HCT116 (cell line): ENCODE measurements at regions not wholly inside any gene's neighbourhood (a gene's known extent, or its start where the extent isn't known, plus 50 kb on each side); places are given as distances from the start of the nearest gene placed in this dataset.

ENCODE experiments used
- ATAC-seq: fragments of 200-7000 bp; cut with Tn5 transposase; 2 replicates; pipeline ENCODE4 v1.9.1; 2020; ENCODE audit warnings: mild to moderate bottlenecking, moderate library complexity
- BruUV-seq: library from RNA; stranded (reverse); fragments of 400-500 nt; replicated peaks from 2 replicates; lab custom pipeline; 2021; lab: Mats Ljungman, UMichigan
- CTCF ChIA-PET: fragments of 300-600 bp; sonication (Branson Sonifier 250); formaldehyde crosslinking; loops from one replicate; lab custom pipeline; 2021; ENCODE audit warnings: antibody characterized with exemption; lab: Charles Lee
- POLR2A ChIA-PET: fragments of 300-600, 350-600 bp; sonication (Branson Sonifier 250); formaldehyde crosslinking; loops from one replicate; lab custom pipeline; 2021; ENCODE audit warnings: antibody characterized with exemption; lab: Charles Lee
- RAD21 ChIA-PET, 2 experiments: fragments of 300-600 bp; sonication (Branson Sonifier 250); formaldehyde crosslinking; loops; one replicate each; lab custom pipeline; 2023; ENCODE audit warnings: low total read pairs in 2 of 2; ENCODE audit not compliant: uncharacterized antibody in 2 of 2, unreplicated experiment in 2 of 2, low non-redundant PET in 1 of 2; lab: Charles Lee
- DNase-seq: peaks from one replicate; pipeline ENCODE4 v3.0.0-alpha.2; 2010; ENCODE audit warnings: low read depth, low spot score
- H2AFZ ChIP-seq: fragments of 200-600 bp; shearing (Covaris generic), sonication (generic); 2 replicates; pipeline ENCODE4 v1.6.1; 2017; ENCODE audit warnings: low read depth, mixed run types, mixed read lengths, antibody characterized with exemption, low read length; ENCODE audit not compliant: poor library complexity, severe bottlenecking
- H3K27ac ChIP-seq: 2 replicates; pipeline ENCODE4 v1.5.1; 2012; ENCODE audit warnings: low read depth, low read length
- H3K27me3 ChIP-seq: fragments of 200-600 bp; sonication (generic); 2 replicates; pipeline ENCODE4 v1.6.1; 2016; ENCODE audit warnings: mixed run types, low read length, mixed read lengths; ENCODE audit not compliant: insufficient read depth
- H3K36me3 ChIP-seq, 2 experiments: fragments of 200-500 bp in 1 of 2; fragments of 200-600 bp in 1 of 2; sonication (Bioruptor generic) in 1 of 2; sonication (generic) in 1 of 2; 2 replicates each; pipeline versions ENCODE4 v1.5.1 to v1.6.1; 2014 to 2016; ENCODE audit warnings: low read length in 2 of 2, inconsistent platforms in 1 of 2, mixed read lengths in 1 of 2, mixed run types in 1 of 2; ENCODE audit not compliant: insufficient read depth in 2 of 2, control insufficient read depth in 1 of 2
- H3K4me1 ChIP-seq, 2 experiments: fragments of 200-600 bp in 1 of 2; sonication (generic) in 1 of 2; 2 replicates each; pipeline versions ENCODE4 v1.5.1 to v1.6.1; 2012 to 2017; ENCODE audit warnings: low read length in 2 of 2, inconsistent platforms in 1 of 2, mild to moderate bottlenecking in 1 of 2, mixed read lengths in 1 of 2, mixed run types in 1 of 2, moderate library complexity in 1 of 2; ENCODE audit not compliant: insufficient read depth in 2 of 2, control insufficient read depth in 1 of 2
- H3K4me2 ChIP-seq: fragments of 200-600 bp; sonication (generic); 2 replicates; pipeline ENCODE4 v1.6.1; 2017; ENCODE audit warnings: mixed run types, low read length, mixed read lengths
- H3K4me3 ChIP-seq, 2 experiments: fragments of 200-600 bp in 1 of 2; sonication (generic) in 1 of 2; replicated peaks in 1 of 2; 2 replicates each; pipeline ENCODE4 v1.5.1; 2011 to 2016; ENCODE audit warnings: low read length in 2 of 2, control low read depth in 1 of 2, low read depth in 1 of 2, mild to moderate bottlenecking in 1 of 2, mixed read lengths in 1 of 2, mixed run types in 1 of 2
- H3K79me2 ChIP-seq: fragments of 200-600 bp; sonication (generic); 2 replicates; pipeline ENCODE4 v1.6.1; 2017; ENCODE audit warnings: mild to moderate bottlenecking, mixed run types, low read length, moderate library complexity, mixed read lengths; ENCODE audit not compliant: insufficient read depth
- H3K9ac ChIP-seq: fragments of 200-600 bp; sonication (generic); 2 replicates; pipeline ENCODE4 v1.6.1; 2016; ENCODE audit warnings: low read length, mixed read lengths
- H3K9me2 ChIP-seq: fragments of 200-600 bp; sonication (generic), shearing (Covaris generic); 2 replicates; pipeline ENCODE4 v1.6.1; 2017; ENCODE audit warnings: mixed run types, mild to moderate bottlenecking, moderate library complexity; ENCODE audit not compliant: insufficient read depth
- H3K9me3 ChIP-seq, 2 experiments: fragments of 200-500 bp in 1 of 2; fragments of 200-600 bp in 1 of 2; sonication (Bioruptor generic) in 1 of 2; sonication (generic) in 1 of 2; 2 replicates each; pipeline ENCODE4 v1.6.1; 2014 to 2017; ENCODE audit warnings: low read length in 2 of 2, mixed read lengths in 2 of 2, inconsistent platforms in 1 of 2, low read depth in 1 of 2, mild to moderate bottlenecking in 1 of 2, mixed run types in 1 of 2, moderate library complexity in 1 of 2; ENCODE audit not compliant: control insufficient read depth in 1 of 2, insufficient read depth in 1 of 2
- H4K20me1 ChIP-seq: fragments of 200-600 bp; sonication (generic), shearing (Covaris generic); 2 replicates; pipeline ENCODE4 v1.6.1; 2017; ENCODE audit warnings: mixed run types, mild to moderate bottlenecking, moderate library complexity; ENCODE audit not compliant: insufficient read depth
- ATF3 ChIP-seq: IDR thresholded peaks from 2 replicates; pipeline ENCODE4 v1.6.1; 2012
- CBX3 ChIP-seq: IDR thresholded peaks from 2 replicates; pipeline ENCODE4 v1.6.1; 2012; ENCODE audit warnings: low read depth
- CEBPB ChIP-seq: IDR thresholded peaks from 2 replicates; pipeline ENCODE4 v1.6.1; 2012; ENCODE audit warnings: low read depth
- EGR1 ChIP-seq: IDR thresholded peaks from 2 replicates; pipeline ENCODE4 v1.6.1; 2012; ENCODE audit warnings: low read depth
- ELF1 ChIP-seq: IDR thresholded peaks from 2 replicates; pipeline ENCODE4 v1.6.1; 2012; ENCODE audit warnings: low read depth, borderline replicate concordance
- POLR2A ChIP-seq: IDR thresholded peaks from 2 replicates; pipeline ENCODE4 v1.7.0; 2011; ENCODE audit warnings: borderline replicate concordance; ENCODE audit not compliant: insufficient read depth, insufficient read length; ENCODE audit errors: extremely low read depth
- ZNF274 ChIP-seq: fragments of 200-500 bp; sonication (Bioruptor generic); IDR thresholded peaks from 2 replicates; pipeline ENCODE4 v1.6.1; 2014; ENCODE audit warnings: mild to moderate bottlenecking, low read depth, low read length, inconsistent platforms
- intact Hi-C: fragments of 100-400 bp; cut with micrococcal nuclease; formaldehyde crosslinking; loops from 2 replicates; pipeline ENCODE4 v1.10.0; 2022
- TF ChIP-seq, protein P1 (sequence below), 3 experiments: fragments of 200-600 bp in 1 of 3; sonication (generic) in 1 of 3; IDR thresholded peaks in 2 of 3; conservative IDR thresholded peaks in 1 of 3; 2 replicates each; pipeline ENCODE4 v1.5.1; 2012 to 2017; ENCODE audit warnings: low read depth in 2 of 3, low read length in 2 of 3, antibody characterized with exemption in 1 of 3, borderline replicate concordance in 1 of 3, control low read depth in 1 of 3, mild to moderate bottlenecking in 1 of 3, mixed read lengths in 1 of 3, mixed run types in 1 of 3, moderate library complexity in 1 of 3; ENCODE audit not compliant: insufficient read depth in 1 of 3
- TF ChIP-seq, protein P2 (sequence below): IDR thresholded peaks from 2 replicates; pipeline ENCODE4 v1.6.1; 2012; ENCODE audit warnings: low read depth
- TF ChIP-seq, protein P3 (sequence below): IDR thresholded peaks from 2 replicates; pipeline ENCODE4 v1.6.1; 2012

- TF ChIP-seq, protein P1, sequence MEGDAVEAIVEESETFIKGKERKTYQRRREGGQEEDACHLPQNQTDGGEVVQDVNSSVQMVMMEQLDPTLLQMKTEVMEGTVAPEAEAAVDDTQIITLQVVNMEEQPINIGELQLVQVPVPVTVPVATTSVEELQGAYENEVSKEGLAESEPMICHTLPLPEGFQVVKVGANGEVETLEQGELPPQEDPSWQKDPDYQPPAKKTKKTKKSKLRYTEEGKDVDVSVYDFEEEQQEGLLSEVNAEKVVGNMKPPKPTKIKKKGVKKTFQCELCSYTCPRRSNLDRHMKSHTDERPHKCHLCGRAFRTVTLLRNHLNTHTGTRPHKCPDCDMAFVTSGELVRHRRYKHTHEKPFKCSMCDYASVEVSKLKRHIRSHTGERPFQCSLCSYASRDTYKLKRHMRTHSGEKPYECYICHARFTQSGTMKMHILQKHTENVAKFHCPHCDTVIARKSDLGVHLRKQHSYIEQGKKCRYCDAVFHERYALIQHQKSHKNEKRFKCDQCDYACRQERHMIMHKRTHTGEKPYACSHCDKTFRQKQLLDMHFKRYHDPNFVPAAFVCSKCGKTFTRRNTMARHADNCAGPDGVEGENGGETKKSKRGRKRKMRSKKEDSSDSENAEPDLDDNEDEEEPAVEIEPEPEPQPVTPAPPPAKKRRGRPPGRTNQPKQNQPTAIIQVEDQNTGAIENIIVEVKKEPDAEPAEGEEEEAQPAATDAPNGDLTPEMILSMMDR (IDR thresholded peaks at IDR 0.05 in 2 of 3, conservative IDR thresholded peaks at IDR 0.05 in 1 of 3; ENCODE audit: borderline replicate concordance in 1 of 3, insufficient read depth in 1 of 3, low read depth in 2 of 3, low read length in 2 of 3), result peak; percentile 43 to 71 (median 70); a peak in 5 of 6 replicates
- no peak for TF ChIP-seq ZNF274
- no peak for TF ChIP-seq EGR1
These were observed 288.2 kb upstream of the TMPO start (continued) for GRCh38 chr12:98227162-98227561.

DNA sequence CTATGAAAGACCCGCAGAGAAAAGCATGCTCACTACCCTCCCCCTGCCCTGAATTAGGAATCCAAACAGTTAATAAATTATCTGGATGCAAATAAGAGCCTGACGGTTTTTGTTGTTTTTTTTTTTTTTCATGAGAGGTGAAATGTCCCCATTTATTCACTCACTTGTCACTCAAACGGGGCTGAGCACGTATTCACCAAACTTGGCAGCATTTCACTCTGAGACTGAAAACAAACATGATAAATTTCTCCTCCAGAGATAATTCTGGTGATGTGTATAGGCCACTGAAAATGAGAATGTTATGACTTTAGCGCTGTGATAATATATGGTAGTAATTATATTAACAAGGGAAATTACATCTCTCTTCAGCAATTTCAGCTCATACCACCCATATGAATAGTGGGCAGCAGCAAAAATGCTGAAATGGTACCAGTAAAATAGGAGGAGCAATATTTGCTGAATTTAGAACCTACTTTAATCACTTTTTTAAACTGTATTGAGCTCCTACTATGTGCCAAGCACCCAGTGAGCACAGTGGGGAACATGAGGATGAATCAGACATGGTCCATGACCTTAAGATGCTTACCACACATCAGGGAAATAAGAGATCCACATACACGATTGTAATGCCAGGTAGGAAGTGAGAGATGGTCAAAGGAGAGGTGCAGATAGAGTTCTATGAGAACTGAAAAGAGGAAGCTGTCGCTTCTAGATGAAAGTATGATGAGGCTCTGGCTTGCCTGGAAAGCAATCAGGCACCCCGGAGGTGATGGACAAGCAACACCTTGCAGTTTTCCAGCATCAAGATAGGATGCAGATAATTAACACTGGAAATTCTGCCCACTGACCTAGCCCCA is 286.5 kb upstream of the TMPO start:
- RAD21 ChIA-PET, result no interaction called here
- DNase-seq, result no peak
- Histone ChIP-seq H3K4me3 (no peak overlapping the region), H3K4me2 (no peak overlapping the region), H3K4me1 (no peaks in the 10 kb centered on the region), H3K9me3 (no peaks in the 10 kb centered on the region), H3K27me3 (peaks cover 18% of the 10 kb centered on the region; the same call in 1 of the 2 replicates), H3K27ac (no peak overlapping the region), H3K9me2 (no peaks in the 10 kb centered on the region), H4K20me1 (no peaks in the 10 kb centered on the region), H2AFZ (no peak overlapping the region), H3K36me3 (no peaks in the 10 kb centered on the region), H3K9ac (no peak overlapping the region), H3K79me2 (no peaks in the 10 kb centered on the region)
- TF ChIP-seq ATF3 (no peak), ELF1 (no peak), ZNF274 (no peak), EGR1 (no peak), CEBPB (no peak), CBX3 (no peak), POLR2A (no peak)
- TF ChIP-seq, protein P2, sequence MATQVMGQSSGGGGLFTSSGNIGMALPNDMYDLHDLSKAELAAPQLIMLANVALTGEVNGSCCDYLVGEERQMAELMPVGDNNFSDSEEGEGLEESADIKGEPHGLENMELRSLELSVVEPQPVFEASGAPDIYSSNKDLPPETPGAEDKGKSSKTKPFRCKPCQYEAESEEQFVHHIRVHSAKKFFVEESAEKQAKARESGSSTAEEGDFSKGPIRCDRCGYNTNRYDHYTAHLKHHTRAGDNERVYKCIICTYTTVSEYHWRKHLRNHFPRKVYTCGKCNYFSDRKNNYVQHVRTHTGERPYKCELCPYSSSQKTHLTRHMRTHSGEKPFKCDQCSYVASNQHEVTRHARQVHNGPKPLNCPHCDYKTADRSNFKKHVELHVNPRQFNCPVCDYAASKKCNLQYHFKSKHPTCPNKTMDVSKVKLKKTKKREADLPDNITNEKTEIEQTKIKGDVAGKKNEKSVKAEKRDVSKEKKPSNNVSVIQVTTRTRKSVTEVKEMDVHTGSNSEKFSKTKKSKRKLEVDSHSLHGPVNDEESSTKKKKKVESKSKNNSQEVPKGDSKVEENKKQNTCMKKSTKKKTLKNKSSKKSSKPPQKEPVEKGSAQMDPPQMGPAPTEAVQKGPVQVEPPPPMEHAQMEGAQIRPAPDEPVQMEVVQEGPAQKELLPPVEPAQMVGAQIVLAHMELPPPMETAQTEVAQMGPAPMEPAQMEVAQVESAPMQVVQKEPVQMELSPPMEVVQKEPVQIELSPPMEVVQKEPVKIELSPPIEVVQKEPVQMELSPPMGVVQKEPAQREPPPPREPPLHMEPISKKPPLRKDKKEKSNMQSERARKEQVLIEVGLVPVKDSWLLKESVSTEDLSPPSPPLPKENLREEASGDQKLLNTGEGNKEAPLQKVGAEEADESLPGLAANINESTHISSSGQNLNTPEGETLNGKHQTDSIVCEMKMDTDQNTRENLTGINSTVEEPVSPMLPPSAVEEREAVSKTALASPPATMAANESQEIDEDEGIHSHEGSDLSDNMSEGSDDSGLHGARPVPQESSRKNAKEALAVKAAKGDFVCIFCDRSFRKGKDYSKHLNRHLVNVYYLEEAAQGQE, result no peak
- TF ChIP-seq, protein P3, sequence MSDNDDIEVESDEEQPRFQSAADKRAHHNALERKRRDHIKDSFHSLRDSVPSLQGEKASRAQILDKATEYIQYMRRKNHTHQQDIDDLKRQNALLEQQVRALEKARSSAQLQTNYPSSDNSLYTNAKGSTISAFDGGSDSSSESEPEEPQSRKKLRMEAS, result no peak
- CTCF ChIA-PET, result no interaction called here
- no peak for ATAC-seq
- intact Hi-C loops, result loop anchor here (5.0 kb wide), 1 partner anchor 143 kb away; no protein-coding TSS in a partner anchor
- no TSS peak for BruUV-seq
- POLR2A ChIA-PET, result no interaction called here
